Kidney (tissue), 13 donors: ENCODE measurements at regions not wholly inside any gene's neighbourhood (a gene's known extent, or its start where the extent isn't known, plus 50 kb on each side); places are given as distances from the start of the nearest gene placed in this dataset.

Experiments used
- DNase-seq, 5 donors: peaks; one replicate each; pipeline ENCODE4 v3.0.0-alpha.2; 2013 to 2020
- FAIRE-seq: peaks from 2 replicates; lab custom pipeline; 2012; peaks lifted over from hg19 to GRCh38; lab: Jason Lieb, UNC
- H3K27ac ChIP-seq, 2 donors: one replicate each; pipeline ENCODE4 v1.7.0; 2013; ENCODE audit warnings: low read depth in 2 of 2, low read length in 2 of 2, inconsistent platforms in 1 of 2
- H3K27me3 ChIP-seq: one replicate; pipeline ENCODE4 v1.7.1; 2013; ENCODE audit warnings: low read length, inconsistent platforms; ENCODE audit not compliant: control insufficient read depth, insufficient read depth
- H3K36me3 ChIP-seq, 3 donors: one replicate each; pipeline versions ENCODE4 v1.7.0 to v1.7.1; 2013; ENCODE audit warnings: low read length in 3 of 3, control low read depth in 1 of 3, inconsistent platforms in 1 of 3; ENCODE audit not compliant: insufficient read depth in 3 of 3, control insufficient read depth in 2 of 3
- H3K4me1 ChIP-seq, 3 donors: one replicate each; pipeline versions ENCODE4 v1.7.0 to v1.7.1; 2013; ENCODE audit warnings: low read length in 3 of 3, inconsistent platforms in 1 of 3, low read depth in 1 of 3; ENCODE audit not compliant: control insufficient read depth in 2 of 3, insufficient read depth in 2 of 3
- H3K4me3 ChIP-seq, 3 donors: one replicate each; pipeline versions ENCODE4 v1.7.0 to v1.8.1; 2013; ENCODE audit warnings: low read length in 3 of 3, control low read depth in 1 of 3, inconsistent platforms in 1 of 3
- H3K9ac ChIP-seq, 3 donors: one replicate each; pipeline versions ENCODE4 v1.7.0 to v1.7.1; 2013; ENCODE audit warnings: low read length in 3 of 3, control low read depth in 1 of 3, inconsistent platforms in 1 of 3
- H3K9me3 ChIP-seq, 3 donors: one replicate each; pipeline versions ENCODE4 v1.7.0 to v1.7.1; 2013; ENCODE audit warnings: low read length in 3 of 3, control low read depth in 1 of 3, inconsistent platforms in 1 of 3; ENCODE audit not compliant: control insufficient read depth in 2 of 3, insufficient read depth in 1 of 3
- CTCF ChIP-seq: IDR thresholded peaks from 3 replicates; pipeline ENCODE4 v1.5.1; 2012; ENCODE audit warnings: mild to moderate bottlenecking, moderate library complexity, borderline replicate concordance; ENCODE audit not compliant: insufficient read depth; ENCODE audit errors: extremely low read depth
- intact Hi-C: fragments of 100-400 bp; cut with DNase I; formaldehyde crosslinking; loops from one replicate; pipeline ENCODE4 v1.11.1; 2022
- donor health status: control.
- donor health status: control.
- donor health status: control.
- donor health status: control.
- donor health status: control.
- donor health status: DM: yes; HTN: yes; CAD: no.
- donor health status: Normal renal cell carcinoma (clear cell type).

- H3K36me3 ChIP-seq = no peaks in the 10 kb centered on the region
- no peak overlapping the region for H3K27ac ChIP-seq
- H3K9ac ChIP-seq = no peak overlapping the region
- H3K4me1 ChIP-seq = no peaks in the 10 kb centered on the region
- H3K9me3 ChIP-seq = no peaks in the 10 kb centered on the region
- DNase-seq (no peak), FAIRE-seq (no peak)
- no peak overlapping the region for H3K4me3 ChIP-seq
- H3K27me3 ChIP-seq = no peaks in the 10 kb centered on the region
- intact Hi-C loops = no loop called here
- no peak for TF ChIP-seq CTCF
Measured at GRCh38 chr6:77249560-77249959, 213.7 kb downstream of the HTR1B start.

GRCh38 chr6:77245026-77245425 lies 218.3 kb downstream of the HTR1B start:
- intact Hi-C loops = no loop called here
- H3K36me3 ChIP-seq = no peaks in the 10 kb centered on the region
- no peak overlapping the region for H3K27ac ChIP-seq
- TF ChIP-seq CTCF = no peak
- DNase-seq = no peak
- no peak overlapping the region for H3K9ac ChIP-seq
- no peaks in the 10 kb centered on the region for H3K27me3 ChIP-seq
- no peaks in the 10 kb centered on the region for H3K4me1 ChIP-seq
- H3K4me3 ChIP-seq = no peak overlapping the region
- H3K9me3 ChIP-seq = no peaks in the 10 kb centered on the region
- no peak for FAIRE-seq

GRCh38 chr6:77231438-77232305 lies 231.6 kb downstream of the HTR1B start:
- Histone ChIP-seq H3K27me3 (no peaks in the 10 kb centered on the region), H3K9ac (no peak overlapping the region), H3K4me3 (no peak overlapping the region), H3K9me3 (no peaks in the 10 kb centered on the region), H3K4me1 (no peaks in the 10 kb centered on the region), H3K27ac (no peak overlapping the region), H3K36me3 (no peaks in the 10 kb centered on the region)
- TF ChIP-seq CTCF = no peak
- DNase-seq (no peak), FAIRE-seq (no peak)
- intact Hi-C loops = no loop called here

- intact Hi-C loops = no loop called here
- Histone ChIP-seq H3K9ac (no peak overlapping the region), H3K27me3 (no peaks in the 10 kb centered on the region), H3K4me1 (no peaks in the 10 kb centered on the region), H3K4me3 (no peak overlapping the region), H3K36me3 (no peaks in the 10 kb centered on the region), H3K9me3 (no peaks in the 10 kb centered on the region), H3K27ac (no peak overlapping the region)
- no peak for DNase-seq
- no peak for TF ChIP-seq CTCF
- no peak for FAIRE-seq
Measured at GRCh38 chr6:77228279-77228678, 235.0 kb downstream of the HTR1B start.
